Gastrocnemius medialis (tissue), 4 donors: ENCODE measurements at regions not wholly inside any gene's neighbourhood (a gene's known extent, or its start where the extent isn't known, plus 50 kb on each side); places are given as distances from the start of the nearest gene placed in this dataset.

ENCODE experiments used
- ATAC-seq, 2 donors: fragments of 150-250 bp; one replicate each; pipeline ENCODE4 v1.9.1; 2016
- DNase-seq, 2 donors: peaks; one replicate each; pipeline ENCODE4 v3.0.0-alpha.2; 2019
- H3K27ac ChIP-seq, 4 donors: fragments of 200-600 bp; sonication (generic); 1 replicate in 1 of 4; 2 replicates in 3 of 4; pipeline ENCODE4 v1.5.1; 2016 to 2018; ENCODE audit warnings: mild to moderate bottlenecking in 2 of 4, moderate library complexity in 1 of 4
- H3K27me3 ChIP-seq, 3 donors: fragments of 200-600 bp; sonication (generic) in 2 of 3; 1 replicate in 1 of 3; 2 replicates in 2 of 3; pipeline versions ENCODE4 v1.5.1 to v1.6.0; 2016 to 2019; ENCODE audit warnings: mild to moderate bottlenecking in 1 of 3, moderate library complexity in 1 of 3
- H3K36me3 ChIP-seq, 2 donors: fragments of 200-600 bp; sonication (generic) in 1 of 2; one replicate each; pipeline ENCODE4 v1.5.1; 2017 to 2018
- H3K4me1 ChIP-seq, 2 donors: fragments of 200-600 bp; sonication (generic) in 1 of 2; one replicate each; pipeline ENCODE4 v1.5.1; 2016 to 2017; ENCODE audit warnings: mild to moderate bottlenecking in 2 of 2
- H3K4me3 ChIP-seq, 4 donors: fragments of 200-600 bp; sonication (generic) in 3 of 4; 1 replicate in 1 of 4; 2 replicates in 3 of 4; pipeline ENCODE4 v1.5.1; 2016 to 2019; ENCODE audit warnings: mild to moderate bottlenecking in 2 of 4
- H3K9me3 ChIP-seq, 3 donors: fragments of 200-600 bp; sonication (generic) in 2 of 3; 1 replicate in 1 of 3; 2 replicates in 2 of 3; pipeline ENCODE4 v1.5.1; 2016 to 2019
- CTCF ChIP-seq, 5 experiments: fragments of 450-650 bp in 3 of 5; fragments of 200-600 bp in 2 of 5; sonication (generic) in 2 of 5; IDR thresholded peaks in 4 of 5; conservative IDR thresholded peaks in 1 of 5; 1 replicate in 4 of 5; 2 replicates in 1 of 5; pipeline ENCODE4 v1.5.1; 2016 to 2019; ENCODE audit warnings: antibody characterized with exemption in 5 of 5, mild to moderate bottlenecking in 3 of 5, moderate library complexity in 3 of 5
- POLR2A ChIP-seq, 2 donors: fragments of 450-650 bp; IDR thresholded peaks; one replicate each; pipeline ENCODE4 v1.6.1; 2017; ENCODE audit warnings: antibody characterized with exemption in 2 of 2, mild to moderate bottlenecking in 2 of 2, moderate library complexity in 2 of 2
- in situ Hi-C, 4 donors: fragments of 200-750 bp; cut with MboI; loops; one replicate each; pipeline versions ENCODE4 v1.15.0 to v1.8.0; 2017; ENCODE audit warnings: low sequenced_read_pairs in 4 of 4
- intact Hi-C: fragments of 100-400 bp; cut with DNase I; formaldehyde crosslinking; loops from one replicate; pipeline ENCODE4 v1.15.1; 2023; ENCODE audit warnings: low total_unique reads

- Histone ChIP-seq H3K4me3 (no peak overlapping the region), H3K36me3 (no peaks in the 10 kb centered on the region), H3K27me3 (no peaks in the 10 kb centered on the region), H3K27ac (no peak overlapping the region), H3K4me1 (no peaks in the 10 kb centered on the region), H3K9me3 (no peaks in the 10 kb centered on the region)
- DNase-seq, result no peak
- in situ Hi-C loops (no loop called here), intact Hi-C loops (no loop called here)
- no peak for ATAC-seq
- TF ChIP-seq CTCF (IDR thresholded peaks at IDR 0.05 in 4 of 5, conservative IDR thresholded peaks at IDR 0.05 in 1 of 5), result no peak
- no peak for TF ChIP-seq POLR2A (IDR thresholded peaks at IDR 0.05)
These were observed 59.3 kb upstream of the GPCPD1 start for GRCh38 chr20:5670036-5670536.

GRCh38 chr20:5668529-5668868, 57.7 kb upstream of the GPCPD1 start:
- intact Hi-C loops (no loop called here), in situ Hi-C loops (no loop called here)
- no peak overlapping the region for H3K4me3 ChIP-seq
- ATAC-seq (no peak), DNase-seq (no peak)
- H3K36me3 ChIP-seq, result no peaks in the 10 kb centered on the region
- H3K9me3 ChIP-seq, result no peaks in the 10 kb centered on the region
- H3K27ac ChIP-seq, result no peak overlapping the region
- no peak for TF ChIP-seq POLR2A (IDR thresholded peaks at IDR 0.05)
- TF ChIP-seq CTCF (IDR thresholded peaks at IDR 0.05 in 4 of 5, conservative IDR thresholded peaks at IDR 0.05 in 1 of 5), result no peak
- no peaks in the 10 kb centered on the region for H3K4me1 ChIP-seq
- H3K27me3 ChIP-seq, result no peaks in the 10 kb centered on the region

- no peak for DNase-seq
- in situ Hi-C loops, result no loop called here
- intact Hi-C loops, result no loop called here
- Histone ChIP-seq H3K4me3 (no peak overlapping the region), H3K9me3 (no peaks in the 10 kb centered on the region), H3K36me3 (no peaks in the 10 kb centered on the region), H3K4me1 (no peaks in the 10 kb centered on the region), H3K27me3 (no peaks in the 10 kb centered on the region), H3K27ac (no peak overlapping the region)
- no peak for ATAC-seq
- TF ChIP-seq POLR2A (IDR thresholded peaks at IDR 0.05) (no peak), CTCF (IDR thresholded peaks at IDR 0.05 in 4 of 5, conservative IDR thresholded peaks at IDR 0.05 in 1 of 5) (no peak)
These were observed 57.1 kb upstream of the GPCPD1 start for GRCh38 chr20:5667705-5668528.

GRCh38 chr20:5665417-5665816, 54.6 kb upstream of the GPCPD1 start:
- no peaks in the 10 kb centered on the region for H3K27me3 ChIP-seq
- no peak for TF ChIP-seq POLR2A (IDR thresholded peaks at IDR 0.05)
- no peak for TF ChIP-seq CTCF (IDR thresholded peaks at IDR 0.05 in 4 of 5, conservative IDR thresholded peaks at IDR 0.05 in 1 of 5)
- H3K27ac ChIP-seq, result no peak overlapping the region
- H3K4me1 ChIP-seq, result no peaks in the 10 kb centered on the region
- intact Hi-C loops (no loop called here), in situ Hi-C loops (no loop called here)
- no peak overlapping the region for H3K4me3 ChIP-seq
- no peak for ATAC-seq
- no peaks in the 10 kb centered on the region for H3K9me3 ChIP-seq
- DNase-seq, result no peak
- no peaks in the 10 kb centered on the region for H3K36me3 ChIP-seq
